IMR-90 (cell line): ENCODE measurements at regions not wholly inside any gene's neighbourhood (a gene's known extent, or its start where the extent isn't known, plus 50 kb on each side); places are given as distances from the start of the nearest gene placed in this dataset.
A peak's percentile ranks its signal among the peaks of the same experiment; 100 is the strongest.

ENCODE experiments used
- ATAC-seq: fragments of 200-7000 bp; cut with Tn5 transposase; 2 replicates; pipeline ENCODE4 v1.9.1; 2020; ENCODE audit warnings: low read depth, mild to moderate bottlenecking, moderate library complexity
- BruUV-seq: library from RNA; stranded (reverse); fragments of 400-500 nt; replicated peaks from 2 replicates; lab custom pipeline; 2021; lab: Mats Ljungman, UMichigan
- CTCF ChIA-PET: fragments of 300-600 bp; formaldehyde crosslinking; extraction: SDS; loops from one replicate; lab custom pipeline; 2021; ENCODE audit warnings: antibody characterized with exemption; lab: Yijun Ruan, JAX
- POLR2A ChIA-PET: fragments of 300-600 bp; sonication (Branson Sonifier 250); formaldehyde crosslinking; loops from one replicate; lab custom pipeline; 2022; ENCODE audit warnings: antibody characterized with exemption; ENCODE audit not compliant: unreplicated experiment; lab: Charles Lee
- DNase-seq: peaks from one replicate; pipeline ENCODE4 v3.0.0; 2013
- H2AFZ ChIP-seq: replicated peaks from 2 replicates; pipeline ENCODE3; 2013; ENCODE audit warnings: low read length, mild to moderate bottlenecking; ENCODE audit not compliant: poor library complexity
- H2AK5ac ChIP-seq: 2 replicates; pipeline ENCODE4 v1.6.1; 2013; ENCODE audit warnings: low read depth, low read length, inconsistent platforms
- H2AK9ac ChIP-seq: replicated peaks from 2 replicates; pipeline ENCODE3; 2013; ENCODE audit warnings: mild to moderate bottlenecking, low read depth, low read length, moderate library complexity; ENCODE audit not compliant: poor library complexity
- H2BK120ac ChIP-seq: 2 replicates; pipeline ENCODE4 v1.6.1; 2013; ENCODE audit warnings: low read depth, low read length, inconsistent platforms
- H2BK15ac ChIP-seq: 3 replicates; pipeline ENCODE4 v1.6.1; 2013; ENCODE audit warnings: low read depth, low read length, inconsistent platforms
- H2BK20ac ChIP-seq: 2 replicates; pipeline ENCODE4 v1.6.1; 2013; ENCODE audit warnings: low read depth, mild to moderate bottlenecking, inconsistent platforms, low read length, moderate library complexity
- H2BK5ac ChIP-seq: 2 replicates; pipeline ENCODE4 v1.6.1; 2013; ENCODE audit warnings: mild to moderate bottlenecking, low read depth, low read length, inconsistent platforms; ENCODE audit not compliant: poor library complexity, severe bottlenecking
- H3K14ac ChIP-seq: replicated peaks from 2 replicates; pipeline ENCODE4 v1.6.1; 2013; ENCODE audit warnings: low read depth, low read length, inconsistent platforms
- H3K18ac ChIP-seq: 2 replicates; pipeline ENCODE4 v1.6.1; 2013; ENCODE audit warnings: low read depth, low read length, control low read depth
- H3K23ac ChIP-seq: 2 replicates; pipeline ENCODE4 v1.6.1; 2013; ENCODE audit warnings: low read depth, low read length, inconsistent platforms
- H3K27ac ChIP-seq: 2 replicates; pipeline ENCODE4 v1.5.1; 2013; ENCODE audit warnings: mild to moderate bottlenecking, control low read depth, low read length; ENCODE audit not compliant: insufficient read depth
- H3K27me3 ChIP-seq: 2 replicates; pipeline ENCODE4 v1.6.1; 2013; ENCODE audit warnings: low read length; ENCODE audit not compliant: control insufficient read depth, insufficient read depth
- H3K36me3 ChIP-seq: 2 replicates; pipeline ENCODE4 v1.6.1; 2013; ENCODE audit warnings: low read length, mixed read lengths; ENCODE audit not compliant: control insufficient read depth, insufficient read depth
- H3K4ac ChIP-seq: 2 replicates; pipeline ENCODE4 v1.6.1; 2013; ENCODE audit warnings: low read depth, low read length, inconsistent platforms
- H3K4me1 ChIP-seq: 2 replicates; pipeline ENCODE4 v1.6.1; 2013; ENCODE audit warnings: low read length, mixed read lengths; ENCODE audit not compliant: control insufficient read depth, insufficient read depth
- H3K4me2 ChIP-seq: 2 replicates; pipeline ENCODE4 v1.6.1; 2013; ENCODE audit warnings: low read depth, mild to moderate bottlenecking, control low read depth, low read length, moderate library complexity
- H3K4me3 ChIP-seq: 2 replicates; pipeline ENCODE4 v1.5.1; 2013; ENCODE audit warnings: low read depth, mild to moderate bottlenecking, control low read depth, low read length, moderate library complexity; ENCODE audit not compliant: insufficient read depth
- H3K56ac ChIP-seq: 2 replicates; pipeline ENCODE4 v1.6.1; 2013; ENCODE audit warnings: low read length, inconsistent platforms; ENCODE audit not compliant: insufficient read depth; ENCODE audit errors: extremely low read depth
- H3K79me1 ChIP-seq, 2 experiments: 2 replicates each; pipeline ENCODE4 v1.6.1; 2013; ENCODE audit warnings: low read length in 2 of 2, inconsistent platforms in 1 of 2, low read depth in 1 of 2
- H3K9ac ChIP-seq: 2 replicates; pipeline ENCODE4 v1.6.1; 2013; ENCODE audit warnings: low read depth, low read length, control low read depth
- H3K9me1 ChIP-seq: 2 replicates; pipeline ENCODE4 v1.6.1; 2013; ENCODE audit warnings: low read length, inconsistent platforms; ENCODE audit not compliant: insufficient read depth
- H3K9me3 ChIP-seq: 2 replicates; pipeline ENCODE4 v1.6.1; 2013; ENCODE audit warnings: low read length; ENCODE audit not compliant: control insufficient read depth, insufficient read depth
- H4K20me1 ChIP-seq: 2 replicates; pipeline ENCODE4 v1.6.1; 2013; ENCODE audit warnings: low read length, inconsistent platforms; ENCODE audit not compliant: insufficient read depth
- H4K5ac ChIP-seq: 2 replicates; pipeline ENCODE4 v1.6.1; 2013; ENCODE audit warnings: mild to moderate bottlenecking, low read depth, low read length, control low read depth
- H4K8ac ChIP-seq, 2 experiments: 2 replicates each; pipeline ENCODE4 v1.6.1; 2013; ENCODE audit warnings: low read depth in 2 of 2, low read length in 2 of 2, control low read depth in 1 of 2, inconsistent platforms in 1 of 2
- H4K91ac ChIP-seq: 2 replicates; pipeline ENCODE4 v1.6.1; 2013; ENCODE audit warnings: low read depth, low read length, inconsistent platforms; ENCODE audit not compliant: insufficient read depth
- CEBPB ChIP-seq: IDR thresholded peaks from 2 replicates; pipeline ENCODE4 v1.6.1; 2012; ENCODE audit warnings: low read depth, low read length, improper control_type of control experiment
- RAD21 ChIP-seq: IDR thresholded peaks from 2 replicates; pipeline ENCODE4 v1.6.1; 2012; ENCODE audit warnings: low read length, improper control_type of control experiment
- RCOR1 ChIP-seq: IDR thresholded peaks from 2 replicates; pipeline ENCODE4 v1.6.1; 2012; ENCODE audit warnings: mild to moderate bottlenecking, low read length, improper control_type of control experiment; ENCODE audit not compliant: insufficient replicate concordance
- WGBS, 2 experiments: methylation state at CpG; one replicate each; pipeline versions ENCODE4 v1.1.5 to v1.1.7; 2013; ENCODE audit warnings: missing lambda C conversion rate in 2 of 2; ENCODE audit not compliant: insufficient read length in 1 of 2; ENCODE audit errors: extremely low coverage in 2 of 2; 5-methylcytosine and 5-hydroxymethylcytosine counted together
- dilution Hi-C: fragments of 300-500 bp; cut with HindIII; formaldehyde crosslinking; loops from one replicate; pipeline ENCODE4 v1.14.3; 2018; ENCODE audit warnings: low sequenced_read_pairs; ENCODE audit not compliant: unreplicated experiment
- in situ Hi-C: fragments of 300-500 bp; cut with MboI; formaldehyde crosslinking; loops from 3 replicates; pipeline ENCODE4 v1.14.3; 2019; ENCODE audit warnings: low sequenced_read_pairs, inconsistent platforms, mixed read lengths
- intact Hi-C: fragments of 100-400 bp; cut with micrococcal nuclease; formaldehyde crosslinking; loops from 2 replicates; pipeline ENCODE4 v1.10.0; 2022
- TF ChIP-seq, protein P1 (sequence below): conservative IDR thresholded peaks from 2 replicates; pipeline ENCODE4 v1.5.1; 2012; ENCODE audit warnings: mild to moderate bottlenecking, low read depth, low read length, improper control_type of control experiment

- 60% methylated on average over 8 of the region's 13 CpGs; no CpG with 5 or more reads in 1 of the 2 experiments for WGBS, 2 experiments
- no peak overlapping the region for H3K27ac ChIP-seq
- 0 out of 2 replicates have a peak, but pooled peaks have one; percentile 35 for ATAC-seq
- no peak overlapping the region for H3K23ac ChIP-seq
- H3K4me1 ChIP-seq = no peaks in the 10 kb centered on the region
- DNase-seq = no peak
- no peak overlapping the region for H2AK5ac ChIP-seq
- in situ Hi-C loops = no loop called here
- BruUV-seq = no TSS peak
- H3K4me2 ChIP-seq = no peak overlapping the region
- no peak overlapping the region for H3K18ac ChIP-seq
- no peaks in the 10 kb centered on the region for H3K36me3 ChIP-seq
- H3K27me3 ChIP-seq = peaks cover 1% of the 10 kb centered on the region; the same call in 1 of the 2 replicates
- H4K8ac ChIP-seq = no peak overlapping the region
- no peaks in the 10 kb centered on the region for H4K20me1 ChIP-seq
- no peak overlapping the region for H2BK120ac ChIP-seq
- POLR2A ChIA-PET = no interaction called here
- intact Hi-C loops = no loop called here
- no peak overlapping the region for H3K56ac ChIP-seq
- no peak overlapping the region for H2BK5ac ChIP-seq
- dilution Hi-C loops = no loop called here
- H3K4me3 ChIP-seq = no peak overlapping the region
- TF ChIP-seq, protein P1, sequence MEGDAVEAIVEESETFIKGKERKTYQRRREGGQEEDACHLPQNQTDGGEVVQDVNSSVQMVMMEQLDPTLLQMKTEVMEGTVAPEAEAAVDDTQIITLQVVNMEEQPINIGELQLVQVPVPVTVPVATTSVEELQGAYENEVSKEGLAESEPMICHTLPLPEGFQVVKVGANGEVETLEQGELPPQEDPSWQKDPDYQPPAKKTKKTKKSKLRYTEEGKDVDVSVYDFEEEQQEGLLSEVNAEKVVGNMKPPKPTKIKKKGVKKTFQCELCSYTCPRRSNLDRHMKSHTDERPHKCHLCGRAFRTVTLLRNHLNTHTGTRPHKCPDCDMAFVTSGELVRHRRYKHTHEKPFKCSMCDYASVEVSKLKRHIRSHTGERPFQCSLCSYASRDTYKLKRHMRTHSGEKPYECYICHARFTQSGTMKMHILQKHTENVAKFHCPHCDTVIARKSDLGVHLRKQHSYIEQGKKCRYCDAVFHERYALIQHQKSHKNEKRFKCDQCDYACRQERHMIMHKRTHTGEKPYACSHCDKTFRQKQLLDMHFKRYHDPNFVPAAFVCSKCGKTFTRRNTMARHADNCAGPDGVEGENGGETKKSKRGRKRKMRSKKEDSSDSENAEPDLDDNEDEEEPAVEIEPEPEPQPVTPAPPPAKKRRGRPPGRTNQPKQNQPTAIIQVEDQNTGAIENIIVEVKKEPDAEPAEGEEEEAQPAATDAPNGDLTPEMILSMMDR = peak; percentile 30; the same call in 1 of the 2 replicates
- TF ChIP-seq RAD21 (peak; percentile 17; the same call in 1 of the 2 replicates), RCOR1 (no peak), CEBPB (no peak)
- CTCF ChIA-PET = interaction anchor here (0.6 kb wide), 1 partner anchor 1224 kb away, joined by 3 read pairs; no protein-coding TSS in a partner anchor
- H2AFZ ChIP-seq = peak overlapping the region; percentile 41
- H3K4ac ChIP-seq = no peak overlapping the region
- H3K79me1 ChIP-seq = no peaks in the 10 kb centered on the region
- no peak overlapping the region for H3K9ac ChIP-seq
- H3K9me1 ChIP-seq = no peaks in the 10 kb centered on the region
- H3K14ac ChIP-seq = no peak overlapping the region
- H3K9me3 ChIP-seq = no peaks in the 10 kb centered on the region
- no peak overlapping the region for H2BK15ac ChIP-seq
- no peak overlapping the region for H4K5ac ChIP-seq
- no peak overlapping the region for H4K91ac ChIP-seq
- H2AK9ac ChIP-seq = no peak overlapping the region
- H2BK20ac ChIP-seq = no peak overlapping the region
These were observed 67.9 kb upstream of the PRKCQ start for GRCh38 chr10:6647811-6648526.
